Peyer's patch (tissue), 4 donors: ENCODE measurements at regions not wholly inside any gene's neighbourhood (a gene's known extent, or its start where the extent isn't known, plus 50 kb on each side); places are given as distances from the start of the nearest gene placed in this dataset.
A peak's percentile ranks its signal among the peaks of the same experiment; 100 is the strongest.
"Not testable (repeated sequence)": the region's sequence is repeated elsewhere in the genome, so short reads cannot be mapped to it uniquely, and the experiment has no call there.

Source experiments
- DNase-seq, 3 donors: peaks; one replicate each; pipeline ENCODE4 v3.0.0-alpha.2; 2017 to 2019
- H3K27ac ChIP-seq, 4 donors: fragments of 200-600 bp; sonication (generic); one replicate each; pipeline ENCODE4 v1.5.1; 2016 to 2019
- H3K27me3 ChIP-seq, 2 donors: fragments of 200-600 bp; sonication (generic); one replicate each; pipeline ENCODE4 v1.5.1; 2019
- H3K36me3 ChIP-seq, 3 donors: fragments of 200-600 bp; sonication (generic); one replicate each; pipeline ENCODE4 v1.5.1; 2016 to 2019
- H3K4me1 ChIP-seq, 4 donors: fragments of 200-600 bp; sonication (generic); one replicate each; pipeline ENCODE4 v1.5.1; 2016 to 2019
- H3K4me3 ChIP-seq, 4 donors: fragments of 200-600 bp; sonication (generic); 1 replicate in 3 of 4; 2 replicates in 1 of 4; pipeline ENCODE4 v1.5.1; 2016 to 2019; ENCODE audit warnings: mild to moderate bottlenecking in 1 of 4
- H3K9me3 ChIP-seq, 4 donors: fragments of 200-600 bp; sonication (generic); one replicate each; pipeline ENCODE4 v1.5.1; 2016 to 2019; ENCODE audit warnings: mild to moderate bottlenecking in 1 of 4
- POLR2A ChIP-seq, 2 donors: fragments of 450-650 bp; IDR thresholded peaks; one replicate each; pipeline ENCODE4 v1.5.1; 2017; ENCODE audit warnings: antibody characterized with exemption in 2 of 2, mild to moderate bottlenecking in 2 of 2, moderate library complexity in 2 of 2
- TF ChIP-seq, protein P1 (sequence below), 6 experiments: fragments of 450-650 bp in 4 of 6; fragments of 200-600 bp in 2 of 6; sonication (generic) in 1 of 6; IDR thresholded peaks; one replicate each; pipeline ENCODE4 v1.5.1; 2017 to 2019; ENCODE audit warnings: antibody characterized with exemption in 6 of 6, mild to moderate bottlenecking in 3 of 6, moderate library complexity in 1 of 6

DNA sequence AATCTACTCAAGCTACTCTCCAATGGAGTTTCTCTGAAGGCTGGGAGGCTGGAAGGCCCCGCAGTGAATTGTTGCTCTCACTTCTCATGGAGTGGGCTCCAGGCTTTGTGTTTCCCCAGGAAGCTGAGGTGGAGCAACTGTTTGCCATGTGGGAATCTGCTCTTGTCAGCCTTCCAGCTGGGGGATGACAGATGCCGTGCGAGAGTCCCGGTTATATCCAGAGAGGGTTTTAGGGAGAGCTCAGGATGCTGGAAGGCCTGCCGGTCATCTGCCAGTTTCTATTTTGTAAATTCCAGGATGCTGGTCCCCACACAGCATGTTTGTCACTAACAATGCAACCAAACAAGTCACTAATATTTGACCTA lies 98.2 kb upstream of the NAA20 start:
- TF ChIP-seq POLR2A (IDR thresholded peaks at IDR 0.05) = no peak
- TF ChIP-seq, protein P1, sequence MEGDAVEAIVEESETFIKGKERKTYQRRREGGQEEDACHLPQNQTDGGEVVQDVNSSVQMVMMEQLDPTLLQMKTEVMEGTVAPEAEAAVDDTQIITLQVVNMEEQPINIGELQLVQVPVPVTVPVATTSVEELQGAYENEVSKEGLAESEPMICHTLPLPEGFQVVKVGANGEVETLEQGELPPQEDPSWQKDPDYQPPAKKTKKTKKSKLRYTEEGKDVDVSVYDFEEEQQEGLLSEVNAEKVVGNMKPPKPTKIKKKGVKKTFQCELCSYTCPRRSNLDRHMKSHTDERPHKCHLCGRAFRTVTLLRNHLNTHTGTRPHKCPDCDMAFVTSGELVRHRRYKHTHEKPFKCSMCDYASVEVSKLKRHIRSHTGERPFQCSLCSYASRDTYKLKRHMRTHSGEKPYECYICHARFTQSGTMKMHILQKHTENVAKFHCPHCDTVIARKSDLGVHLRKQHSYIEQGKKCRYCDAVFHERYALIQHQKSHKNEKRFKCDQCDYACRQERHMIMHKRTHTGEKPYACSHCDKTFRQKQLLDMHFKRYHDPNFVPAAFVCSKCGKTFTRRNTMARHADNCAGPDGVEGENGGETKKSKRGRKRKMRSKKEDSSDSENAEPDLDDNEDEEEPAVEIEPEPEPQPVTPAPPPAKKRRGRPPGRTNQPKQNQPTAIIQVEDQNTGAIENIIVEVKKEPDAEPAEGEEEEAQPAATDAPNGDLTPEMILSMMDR (IDR thresholded peaks at IDR 0.05) = no peak
- Histone ChIP-seq H3K9me3 (no peaks in the 10 kb centered on the region), H3K4me3 (no peak overlapping the region), H3K27me3 (no peaks in the 10 kb centered on the region), H3K36me3 (peaks cover 0 to 11% (median 0%) of the 10 kb centered on the region in 3 donors), H3K27ac (no peak overlapping the region), H3K4me1 (peaks cover 0 to 13% (median 0%) of the 10 kb centered on the region in 4 donors)
- DNase-seq = no peak

DNA sequence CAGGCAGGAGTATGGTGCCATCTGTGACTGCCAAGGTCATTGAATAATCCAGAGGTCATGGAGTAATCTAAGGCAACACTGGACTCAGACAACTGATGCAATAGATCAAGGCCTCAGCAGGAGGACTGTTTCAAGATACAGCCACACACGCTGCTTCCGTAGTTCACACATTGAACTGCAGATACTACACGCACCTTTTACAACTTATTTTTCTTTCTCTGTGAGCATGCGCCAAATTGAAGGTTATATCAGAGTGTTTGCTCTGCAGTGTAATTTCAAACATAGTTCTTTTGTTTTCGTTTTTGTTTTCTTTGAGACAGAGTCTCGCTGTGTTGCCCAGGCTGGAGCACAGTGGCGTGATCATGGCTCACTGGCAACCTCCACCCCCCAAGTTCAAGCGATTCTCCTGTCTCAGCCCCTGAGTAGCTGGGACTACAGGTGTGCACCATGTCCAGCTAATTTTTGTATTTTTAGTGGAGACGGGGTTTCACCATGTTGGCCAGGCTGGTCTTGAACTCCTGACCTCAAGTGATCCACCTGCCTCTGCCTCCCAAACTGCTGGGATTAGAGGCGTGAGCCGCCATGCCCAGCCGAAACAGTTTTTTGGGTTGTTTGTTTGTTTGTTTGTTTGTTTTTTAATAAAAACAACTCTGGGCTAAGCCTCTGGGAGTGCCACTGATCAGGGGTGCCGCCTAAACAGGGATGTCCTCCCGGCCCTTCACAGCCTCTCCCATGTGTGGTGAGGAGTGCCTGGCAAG lies 96.6 kb upstream of the NAA20 start:
- Histone ChIP-seq H3K9me3 (no peaks in the 10 kb centered on the region), H3K4me3 (no peak overlapping the region), H3K27me3 (no peaks in the 10 kb centered on the region), H3K27ac (no peak overlapping the region), H3K4me1 (peaks cover 0 to 13% (median 0%) of the 10 kb centered on the region in 4 donors), H3K36me3 (peaks cover 0 to 11% (median 0%) of the 10 kb centered on the region in 3 donors)
- DNase-seq = no peak
- TF ChIP-seq, protein P1 (IDR thresholded peaks at IDR 0.05) = no peak
- no peak for TF ChIP-seq POLR2A (IDR thresholded peaks at IDR 0.05)

DNA sequence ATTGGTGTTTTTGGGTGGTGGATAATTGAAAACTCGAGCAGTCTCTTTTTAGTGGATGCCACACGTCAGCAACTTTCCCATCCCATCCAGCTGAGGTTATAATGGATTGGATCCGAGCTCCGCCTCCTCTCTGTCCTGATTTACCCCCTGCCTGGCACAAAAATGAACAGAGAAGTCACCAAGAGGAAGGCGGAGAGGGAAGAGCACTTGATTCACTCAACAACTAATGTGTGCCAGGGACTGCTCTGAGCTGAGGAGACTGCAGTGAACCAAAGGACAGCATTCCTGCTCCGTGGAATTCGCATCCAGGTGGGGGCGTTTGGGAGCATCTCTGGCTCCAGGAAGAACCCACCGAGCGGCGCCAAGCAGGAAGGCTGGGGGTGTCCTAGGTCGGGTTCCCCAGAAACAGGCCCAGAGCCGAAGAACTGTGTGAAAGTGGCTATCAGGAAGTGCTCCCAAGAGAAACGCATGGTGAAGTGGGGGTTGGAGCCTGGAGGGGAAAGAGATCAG lies 95.8 kb upstream of the NAA20 start:
- Histone ChIP-seq H3K36me3 (peaks cover 0 to 11% (median 0%) of the 10 kb centered on the region in 3 donors), H3K9me3 (no peaks in the 10 kb centered on the region), H3K27me3 (no peaks in the 10 kb centered on the region), H3K4me1 (peaks cover 0 to 13% (median 0%) of the 10 kb centered on the region in 4 donors), H3K27ac (no peak overlapping the region), H3K4me3 (no peak overlapping the region)
- TF ChIP-seq, protein P1 (IDR thresholded peaks at IDR 0.05) = no peak
- no peak for TF ChIP-seq POLR2A (IDR thresholded peaks at IDR 0.05)
- DNase-seq = no peak

DNA sequence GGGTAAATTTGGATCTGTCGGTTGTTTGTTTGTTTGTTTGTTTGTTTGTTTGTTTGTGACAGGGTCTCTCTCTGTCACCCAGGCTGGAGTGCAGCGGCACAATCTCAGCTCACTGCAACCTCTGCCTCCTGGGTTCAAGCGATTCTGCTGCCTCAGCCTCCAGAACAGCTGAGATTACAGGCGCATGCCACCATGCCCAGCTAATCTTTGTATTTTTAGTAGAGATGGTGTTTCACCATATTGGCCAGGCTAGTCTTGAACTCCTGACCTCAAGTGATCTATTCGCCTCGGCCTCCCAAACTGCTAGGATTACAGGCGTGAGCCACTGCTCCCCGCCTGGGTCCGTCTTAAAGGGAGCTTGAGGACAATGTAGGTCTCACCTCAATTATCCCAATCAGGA lies 95.3 kb upstream of the NAA20 start:
- H3K36me3 ChIP-seq = peaks cover 0 to 11% (median 0%) of the 10 kb centered on the region in 3 donors
- H3K9me3 ChIP-seq, H3K27ac ChIP-seq, H3K4me3 ChIP-seq, DNase-seq, H3K27me3 ChIP-seq: not testable (repeated sequence)
- H3K4me1 ChIP-seq = peaks cover 0 to 12% (median 0%) of the 10 kb centered on the region in 4 donors

DNA sequence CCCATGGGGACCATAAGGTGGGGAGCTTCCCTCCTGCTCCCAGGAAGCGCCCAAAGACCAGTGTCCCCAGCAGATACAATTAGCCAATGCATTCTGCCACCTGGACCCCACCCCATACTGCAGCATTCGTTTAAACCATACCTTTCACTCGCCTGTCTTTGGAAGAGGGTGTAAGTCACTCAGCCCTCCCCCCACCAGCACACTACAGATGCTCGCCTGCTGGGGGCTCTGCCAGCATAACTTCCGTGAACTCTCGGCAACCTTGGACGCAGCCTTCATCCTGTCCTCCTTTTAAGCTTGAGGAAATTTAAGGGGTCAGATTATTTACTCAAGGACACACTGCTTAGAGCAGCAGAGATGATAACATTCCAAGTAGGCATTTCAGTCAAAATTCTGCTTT lies 94.4 kb upstream of the NAA20 start:
- no peak overlapping the region for H3K4me3 ChIP-seq
- no peaks in the 10 kb centered on the region for H3K9me3 ChIP-seq
- no peak overlapping the region for H3K27ac ChIP-seq
- no peaks in the 10 kb centered on the region for H3K27me3 ChIP-seq
- peaks cover 0 to 11% (median 0%) of the 10 kb centered on the region in 3 donors for H3K36me3 ChIP-seq
- no peak for TF ChIP-seq POLR2A (IDR thresholded peaks at IDR 0.05)
- TF ChIP-seq, protein P1 (IDR thresholded peaks at IDR 0.05) = no peak
- peak in 1 of 3 donors; percentile 22 for DNase-seq
- H3K4me1 ChIP-seq = peaks cover 0 to 9% (median 0%) of the 10 kb centered on the region in 4 donors

DNA sequence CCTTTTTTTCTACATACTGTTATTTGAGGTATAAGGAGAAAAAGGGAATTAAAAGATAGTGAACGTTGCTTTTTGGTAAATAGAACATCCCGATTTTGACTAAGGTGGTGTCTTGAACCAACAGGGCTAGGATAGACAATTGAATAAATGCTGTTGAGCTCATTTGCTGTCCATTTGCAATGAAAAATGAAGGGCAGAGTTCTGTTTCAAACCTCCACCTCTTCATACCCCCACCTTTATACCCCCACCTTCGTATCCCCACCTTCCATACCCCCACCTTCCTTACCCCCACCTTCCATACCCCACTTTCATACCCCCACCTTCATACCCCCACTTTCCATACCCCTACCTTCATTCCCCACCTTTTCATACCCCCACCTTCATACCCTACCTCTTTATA lies 93.4 kb upstream of the NAA20 start:
- H3K9me3 ChIP-seq = no peaks in the 10 kb centered on the region
- H3K36me3 ChIP-seq = peaks cover 0 to 11% (median 0%) of the 10 kb centered on the region in 3 donors
- H3K27me3 ChIP-seq = no peaks in the 10 kb centered on the region
- peaks cover 0 to 17% (median 0%) of the 10 kb centered on the region in 4 donors for H3K4me1 ChIP-seq
- H3K27ac ChIP-seq = no peak overlapping the region
- no peak for DNase-seq
- H3K4me3 ChIP-seq = no peak overlapping the region
- no peak for TF ChIP-seq POLR2A (IDR thresholded peaks at IDR 0.05)
- TF ChIP-seq, protein P1 (IDR thresholded peaks at IDR 0.05) = no peak
